Type B pancreatic cell (in vitro differentiated cells): ENCODE measurements at regions not wholly inside any gene's neighbourhood (a gene's known extent, or its start where the extent isn't known, plus 50 kb on each side); places are given as distances from the start of the nearest gene placed in this dataset.

Source experiments
- DNase-seq: peaks from one replicate; pipeline ENCODE4 v3.0.0; 2021; ENCODE audit warnings: mixed read lengths; ENCODE audit not compliant: unreplicated experiment; ENCODE audit errors: extremely low spot score
- H3K27ac Mint-ChIP-seq: 2 replicates; pipeline ENCODE4 v1.8.0; 2021; ENCODE audit warnings: mild to moderate bottlenecking, mixed read lengths
- H3K27me3 Mint-ChIP-seq: 2 replicates; pipeline ENCODE4 v1.8.0; 2021; ENCODE audit warnings: mixed read lengths
- H3K36me3 Mint-ChIP-seq: 2 replicates; pipeline ENCODE4 v1.8.0; 2021; ENCODE audit warnings: mixed read lengths
- H3K4me1 Mint-ChIP-seq: one replicate; pipeline ENCODE4 v1.8.0; 2021; ENCODE audit warnings: mixed read lengths; ENCODE audit not compliant: unreplicated experiment
- H3K4me3 Mint-ChIP-seq: 2 replicates; pipeline ENCODE4 v1.8.0; 2021; ENCODE audit warnings: mild to moderate bottlenecking, mixed read lengths
- H3K9me3 Mint-ChIP-seq: 2 replicates; pipeline ENCODE4 v1.8.0; 2021; ENCODE audit warnings: mixed read lengths
- TF ChIP-seq, protein P1 (sequence below): fragments of 200-600 bp; sonication (generic); conservative IDR thresholded peaks from 2 replicates; pipeline ENCODE4 v1.5.0; 2021; ENCODE audit warnings: antibody characterized with exemption, mild to moderate bottlenecking

DNA sequence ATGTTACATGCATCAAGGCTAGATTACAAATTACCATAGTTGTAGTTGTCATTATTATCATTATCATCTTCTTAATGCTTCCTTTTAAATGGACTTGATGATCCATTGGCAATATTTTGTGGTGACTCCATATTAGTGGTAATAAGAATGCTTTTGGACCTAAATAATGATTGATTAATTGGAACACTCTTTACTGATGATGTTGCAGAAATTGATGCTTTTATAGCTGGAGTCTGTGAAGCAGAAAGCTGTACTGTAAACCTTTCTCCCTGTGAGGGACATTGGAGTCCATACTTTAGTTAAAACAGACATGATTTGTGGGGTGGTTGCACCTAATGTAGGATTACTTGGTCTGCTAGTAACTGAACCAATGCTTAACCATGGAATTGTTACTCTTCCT is 190.4 kb downstream of the ATXN7L3B start:
- TF ChIP-seq, protein P1, sequence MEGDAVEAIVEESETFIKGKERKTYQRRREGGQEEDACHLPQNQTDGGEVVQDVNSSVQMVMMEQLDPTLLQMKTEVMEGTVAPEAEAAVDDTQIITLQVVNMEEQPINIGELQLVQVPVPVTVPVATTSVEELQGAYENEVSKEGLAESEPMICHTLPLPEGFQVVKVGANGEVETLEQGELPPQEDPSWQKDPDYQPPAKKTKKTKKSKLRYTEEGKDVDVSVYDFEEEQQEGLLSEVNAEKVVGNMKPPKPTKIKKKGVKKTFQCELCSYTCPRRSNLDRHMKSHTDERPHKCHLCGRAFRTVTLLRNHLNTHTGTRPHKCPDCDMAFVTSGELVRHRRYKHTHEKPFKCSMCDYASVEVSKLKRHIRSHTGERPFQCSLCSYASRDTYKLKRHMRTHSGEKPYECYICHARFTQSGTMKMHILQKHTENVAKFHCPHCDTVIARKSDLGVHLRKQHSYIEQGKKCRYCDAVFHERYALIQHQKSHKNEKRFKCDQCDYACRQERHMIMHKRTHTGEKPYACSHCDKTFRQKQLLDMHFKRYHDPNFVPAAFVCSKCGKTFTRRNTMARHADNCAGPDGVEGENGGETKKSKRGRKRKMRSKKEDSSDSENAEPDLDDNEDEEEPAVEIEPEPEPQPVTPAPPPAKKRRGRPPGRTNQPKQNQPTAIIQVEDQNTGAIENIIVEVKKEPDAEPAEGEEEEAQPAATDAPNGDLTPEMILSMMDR: no peak
- Mint-ChIP-seq H3K27me3 (no peaks in the 10 kb centered on the region), H3K9me3 (no peaks in the 10 kb centered on the region), H3K36me3 (no peaks in the 10 kb centered on the region), H3K4me3 (no peak overlapping the region), H3K27ac (no peak overlapping the region), H3K4me1 (no peaks in the 10 kb centered on the region)
- no peak for DNase-seq

DNA sequence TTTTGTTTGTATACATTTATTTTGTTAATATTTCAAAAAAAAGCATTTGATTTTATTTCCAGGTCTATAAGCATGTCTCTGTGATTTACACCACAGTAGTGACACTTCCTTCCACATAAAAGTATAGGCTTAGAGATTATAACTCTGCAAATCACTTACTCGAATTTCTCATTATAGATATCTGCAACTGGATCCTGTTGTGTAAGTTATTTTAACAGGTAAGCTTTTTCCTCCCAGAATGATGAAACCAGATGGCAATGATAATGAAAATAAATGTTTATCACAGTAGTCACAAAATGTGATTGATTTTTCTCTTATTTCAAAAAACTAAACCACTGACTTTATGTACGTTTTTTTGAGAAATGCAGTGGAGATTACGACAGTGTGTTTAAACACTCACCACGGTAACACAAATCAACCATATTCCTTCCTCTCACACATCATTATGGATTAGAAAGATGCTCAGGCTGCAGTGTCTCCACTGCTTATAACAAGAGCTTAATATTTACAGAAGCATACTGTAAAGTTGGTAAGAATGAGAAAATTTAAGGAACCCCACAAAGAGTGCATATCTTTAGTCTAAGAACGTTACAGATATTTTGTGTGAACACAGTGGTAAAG is 194.6 kb downstream of the ATXN7L3B start:
- Mint-ChIP-seq H3K36me3 (no peaks in the 10 kb centered on the region), H3K4me3 (no peak overlapping the region), H3K4me1 (no peaks in the 10 kb centered on the region), H3K9me3 (no peaks in the 10 kb centered on the region), H3K27ac (no peak overlapping the region), H3K27me3 (no peaks in the 10 kb centered on the region)
- TF ChIP-seq, protein P1: no peak
- no peak for DNase-seq

DNA sequence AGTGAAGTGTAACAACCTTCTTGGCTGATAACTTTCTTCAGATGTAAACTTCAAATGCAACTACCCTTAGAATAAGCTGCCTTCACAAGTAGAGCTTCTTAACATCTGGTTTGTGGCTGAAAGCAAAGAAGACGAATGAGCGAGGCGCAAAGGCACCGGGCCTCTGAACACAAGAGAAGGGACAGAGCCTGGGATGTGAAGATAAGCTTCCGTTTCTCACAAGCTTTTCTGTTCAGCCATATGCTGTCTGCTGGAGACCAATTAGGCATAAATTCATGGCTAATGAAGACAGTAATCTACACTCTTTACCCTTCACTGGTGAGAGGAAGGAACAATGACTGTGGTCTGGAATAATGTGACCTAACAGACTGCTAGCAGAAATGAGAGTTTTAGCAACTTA is 195.2 kb downstream of the ATXN7L3B start:
- Mint-ChIP-seq H3K36me3 (no peaks in the 10 kb centered on the region), H3K4me3 (no peak overlapping the region), H3K27me3 (no peaks in the 10 kb centered on the region), H3K27ac (no peak overlapping the region), H3K9me3 (no peaks in the 10 kb centered on the region), H3K4me1 (no peaks in the 10 kb centered on the region)
- no peak for DNase-seq
- TF ChIP-seq, protein P1: no peak

DNA sequence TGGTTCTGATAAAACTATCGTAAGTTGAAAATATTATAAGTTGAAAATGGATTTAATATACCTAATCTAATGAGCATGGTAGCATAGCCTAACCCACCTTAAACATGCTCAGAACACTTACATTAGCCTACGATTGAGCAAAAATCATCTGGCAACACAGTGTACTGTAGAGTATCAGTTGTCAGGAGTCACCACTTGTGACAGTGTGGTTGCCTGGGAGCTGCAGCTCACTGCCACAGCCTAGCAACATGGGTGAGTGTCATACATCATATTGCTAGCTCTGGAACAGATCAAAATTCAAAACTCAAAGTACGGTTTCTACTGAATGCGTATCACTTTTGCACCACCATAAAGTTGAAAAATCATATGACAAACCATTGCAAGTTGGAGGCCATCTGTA is 203.5 kb downstream of the ATXN7L3B start:
- Mint-ChIP-seq H3K4me1 (no peaks in the 10 kb centered on the region), H3K27me3 (peaks cover 2% of the 10 kb centered on the region), H3K9me3 (no peaks in the 10 kb centered on the region), H3K4me3 (no peak overlapping the region), H3K36me3 (no peaks in the 10 kb centered on the region), H3K27ac (no peak overlapping the region)
- DNase-seq: no peak
- TF ChIP-seq, protein P1: no peak

DNA sequence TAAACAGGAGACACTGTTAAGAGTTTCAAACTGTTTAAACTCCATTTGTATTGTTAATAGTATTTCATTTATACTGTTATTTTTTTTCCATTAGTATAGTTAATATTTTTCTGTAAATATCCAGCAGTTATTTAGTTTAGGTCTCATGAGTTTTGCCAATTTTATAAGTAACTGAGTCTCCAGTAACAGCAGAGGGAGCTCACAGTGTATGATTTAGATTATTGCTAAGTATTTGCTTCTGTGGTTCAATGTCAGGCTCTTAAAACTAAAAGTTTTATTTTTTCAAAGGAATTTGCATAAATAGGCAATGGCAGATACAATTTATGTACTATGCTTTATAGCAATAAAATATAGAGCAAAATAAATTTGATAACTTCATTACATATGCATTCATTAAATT is 209.7 kb downstream of the ATXN7L3B start:
- Mint-ChIP-seq H3K4me1 (no peaks in the 10 kb centered on the region), H3K27me3 (no peaks in the 10 kb centered on the region), H3K4me3 (no peak overlapping the region), H3K36me3 (no peaks in the 10 kb centered on the region), H3K27ac (no peak overlapping the region), H3K9me3 (no peaks in the 10 kb centered on the region)
- DNase-seq: no peak
- TF ChIP-seq, protein P1: peak; percentile 56

DNA sequence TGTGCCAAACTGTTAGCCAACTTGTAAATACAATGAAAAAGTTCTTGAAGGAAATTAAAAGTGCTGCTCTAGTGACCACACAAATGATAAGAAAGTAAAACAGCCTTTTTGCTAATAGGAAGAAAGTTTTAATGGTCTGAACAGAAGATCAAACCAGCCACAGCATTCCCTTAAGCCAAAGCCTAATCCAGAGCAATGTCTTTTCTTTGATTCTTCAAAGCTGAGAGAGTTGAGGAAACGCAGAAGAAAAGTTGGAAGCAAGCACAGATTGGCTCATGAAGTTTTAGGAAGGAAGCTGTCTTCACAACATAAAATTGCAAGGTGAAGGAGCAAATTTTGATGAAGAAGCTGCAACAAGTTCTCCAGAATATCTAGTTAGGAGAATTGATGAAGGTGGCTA is 213.8 kb downstream of the ATXN7L3B start:
- Mint-ChIP-seq H3K4me3 (no peak overlapping the region), H3K9me3 (no peaks in the 10 kb centered on the region), H3K36me3 (no peaks in the 10 kb centered on the region), H3K27ac (no peak overlapping the region), H3K4me1 (no peaks in the 10 kb centered on the region), H3K27me3 (no peaks in the 10 kb centered on the region)
- TF ChIP-seq, protein P1: no peak
- no peak for DNase-seq
